HEK293T (cell line): ENCODE measurements at regions not wholly inside any gene's neighbourhood (a gene's known extent, or its start where the extent isn't known, plus 50 kb on each side); places are given as distances from the start of the nearest gene placed in this dataset.

ENCODE experiments used
- ARNT ChIP-seq: fragments of 450-650 bp; IDR thresholded peaks from 2 replicates; pipeline ENCODE4 v1.6.1; 2017; ENCODE audit warnings: mild to moderate bottlenecking
- BHLHE40 ChIP-seq: fragments of 450-650 bp; IDR thresholded peaks from 2 replicates; pipeline ENCODE4 v1.6.1; 2016; ENCODE audit warnings: mild to moderate bottlenecking, moderate library complexity, borderline replicate concordance
- CTBP1 ChIP-seq: fragments of 450-650 bp; IDR thresholded peaks from 2 replicates; pipeline ENCODE4 v1.6.1; 2016; ENCODE audit warnings: borderline replicate concordance
- SP1 ChIP-seq: fragments of 450-650 bp; IDR thresholded peaks from 2 replicates; pipeline ENCODE4 v1.6.1; 2017
- SUZ12 ChIP-seq: fragments of 450-650 bp; IDR thresholded peaks from 2 replicates; pipeline ENCODE4 v1.6.1; 2016; ENCODE audit warnings: mild to moderate bottlenecking

DNA sequence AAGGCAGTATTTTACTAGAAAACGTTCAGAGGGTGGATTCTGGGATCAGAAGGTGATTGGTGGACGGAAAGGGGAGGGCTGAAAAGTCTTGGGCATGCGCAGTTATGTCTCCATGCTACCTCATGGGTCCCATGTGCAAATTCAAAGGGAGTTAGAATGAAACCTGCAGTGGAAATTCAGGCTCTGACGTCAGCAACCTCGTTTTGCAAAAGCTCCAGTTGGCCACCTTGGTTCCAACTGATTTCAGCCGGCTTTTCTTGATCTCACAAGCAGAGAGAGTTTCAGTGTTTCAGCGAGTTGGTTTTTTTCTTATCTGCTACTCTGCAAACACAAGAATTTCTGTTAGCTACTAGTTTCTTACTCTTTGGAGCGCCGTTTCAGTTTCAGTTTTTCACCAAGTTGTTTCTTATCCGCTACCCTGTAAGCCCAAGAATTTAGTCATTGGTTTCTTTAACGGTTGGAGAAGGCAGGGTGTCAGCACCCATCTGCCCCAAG lies 69.8 kb upstream of the PGBD5 start:
- TF ChIP-seq ARNT (no peak), CTBP1 (no peak), SP1 (no peak), SUZ12 (no peak), BHLHE40 (no peak)
